Testis (tissue), 2 donors: ENCODE measurements at regions not wholly inside any gene's neighbourhood (a gene's known extent, or its start where the extent isn't known, plus 50 kb on each side); places are given as distances from the start of the nearest gene placed in this dataset.

Experiments used
- POLR2A ChIP-seq: fragments of 450-650 bp; IDR thresholded peaks from one replicate; pipeline ENCODE4 v1.6.1; 2017; ENCODE audit warnings: antibody characterized with exemption, mild to moderate bottlenecking, moderate library complexity
- TF ChIP-seq, protein P1 (sequence below), 3 experiments: fragments of 450-650 bp in 2 of 3; fragments of 200-600 bp in 1 of 3; sonication (generic) in 1 of 3; IDR thresholded peaks; one replicate each; pipeline ENCODE4 v1.5.1; 2016 to 2019; ENCODE audit warnings: antibody characterized with exemption in 3 of 3, mild to moderate bottlenecking in 2 of 3, moderate library complexity in 1 of 3

DNA sequence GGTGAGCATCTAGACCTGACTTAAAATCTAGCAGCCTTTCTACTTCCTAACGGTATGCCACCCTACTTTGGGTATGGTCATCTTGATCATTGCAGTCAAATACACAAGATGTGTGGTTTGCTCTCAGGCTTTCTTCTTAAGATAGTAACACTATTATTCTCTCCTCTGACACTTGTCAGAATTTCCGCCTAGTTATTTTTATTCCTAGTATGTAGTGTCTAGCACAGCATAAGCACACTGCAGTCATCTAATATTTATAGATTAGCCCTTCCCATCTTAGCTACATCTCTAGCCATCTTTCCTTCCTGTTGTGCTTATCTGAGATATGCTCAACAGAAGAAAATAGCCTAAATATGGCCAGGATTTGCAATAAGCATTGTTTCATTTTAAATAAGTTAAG, 180.1 kb downstream of the C12orf50 start:
- TF ChIP-seq, protein P1, sequence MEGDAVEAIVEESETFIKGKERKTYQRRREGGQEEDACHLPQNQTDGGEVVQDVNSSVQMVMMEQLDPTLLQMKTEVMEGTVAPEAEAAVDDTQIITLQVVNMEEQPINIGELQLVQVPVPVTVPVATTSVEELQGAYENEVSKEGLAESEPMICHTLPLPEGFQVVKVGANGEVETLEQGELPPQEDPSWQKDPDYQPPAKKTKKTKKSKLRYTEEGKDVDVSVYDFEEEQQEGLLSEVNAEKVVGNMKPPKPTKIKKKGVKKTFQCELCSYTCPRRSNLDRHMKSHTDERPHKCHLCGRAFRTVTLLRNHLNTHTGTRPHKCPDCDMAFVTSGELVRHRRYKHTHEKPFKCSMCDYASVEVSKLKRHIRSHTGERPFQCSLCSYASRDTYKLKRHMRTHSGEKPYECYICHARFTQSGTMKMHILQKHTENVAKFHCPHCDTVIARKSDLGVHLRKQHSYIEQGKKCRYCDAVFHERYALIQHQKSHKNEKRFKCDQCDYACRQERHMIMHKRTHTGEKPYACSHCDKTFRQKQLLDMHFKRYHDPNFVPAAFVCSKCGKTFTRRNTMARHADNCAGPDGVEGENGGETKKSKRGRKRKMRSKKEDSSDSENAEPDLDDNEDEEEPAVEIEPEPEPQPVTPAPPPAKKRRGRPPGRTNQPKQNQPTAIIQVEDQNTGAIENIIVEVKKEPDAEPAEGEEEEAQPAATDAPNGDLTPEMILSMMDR (IDR thresholded peaks at IDR 0.05): no peak
- no peak for TF ChIP-seq POLR2A
